ENCODE measurements at regions not wholly inside any gene's neighbourhood (a gene's known extent, or its start where the extent isn't known, plus 50 kb on each side); places are given as distances from the start of the nearest gene placed in this dataset.
A peak's percentile ranks its signal among the peaks of the same experiment; 100 is the strongest.

GRCh38 chr7:156475666-156476065 is 164.9 kb upstream of the RNF32 start:
- Histone ChIP-seq H3K27ac (ENCODE audit: low read depth, low read length) (no peak overlapping the region), H3K9me3 (ENCODE audit: low read depth, low read length) (no peaks in the 10 kb centered on the region), H3K4me3 (ENCODE audit: insufficient read depth, low read length) (no peak overlapping the region), H2AFZ (ENCODE audit: low read length) (no peak overlapping the region), H3K4me2 (ENCODE audit: insufficient read depth, low read length) (no peak overlapping the region), H3K36me3 (ENCODE audit: insufficient read depth, low read length) (no peaks in the 10 kb centered on the region), H4K20me1 (ENCODE audit: insufficient read depth, low read length) (no peaks in the 10 kb centered on the region), H3K27me3 (ENCODE audit: insufficient read depth, low read length) (no peaks in the 10 kb centered on the region), H3K4me1 (ENCODE audit: insufficient read depth, low read length) (no peaks in the 10 kb centered on the region), H3K79me2 (ENCODE audit: insufficient read depth, low read length) (no peaks in the 10 kb centered on the region)
- TF ChIP-seq, protein P1, sequence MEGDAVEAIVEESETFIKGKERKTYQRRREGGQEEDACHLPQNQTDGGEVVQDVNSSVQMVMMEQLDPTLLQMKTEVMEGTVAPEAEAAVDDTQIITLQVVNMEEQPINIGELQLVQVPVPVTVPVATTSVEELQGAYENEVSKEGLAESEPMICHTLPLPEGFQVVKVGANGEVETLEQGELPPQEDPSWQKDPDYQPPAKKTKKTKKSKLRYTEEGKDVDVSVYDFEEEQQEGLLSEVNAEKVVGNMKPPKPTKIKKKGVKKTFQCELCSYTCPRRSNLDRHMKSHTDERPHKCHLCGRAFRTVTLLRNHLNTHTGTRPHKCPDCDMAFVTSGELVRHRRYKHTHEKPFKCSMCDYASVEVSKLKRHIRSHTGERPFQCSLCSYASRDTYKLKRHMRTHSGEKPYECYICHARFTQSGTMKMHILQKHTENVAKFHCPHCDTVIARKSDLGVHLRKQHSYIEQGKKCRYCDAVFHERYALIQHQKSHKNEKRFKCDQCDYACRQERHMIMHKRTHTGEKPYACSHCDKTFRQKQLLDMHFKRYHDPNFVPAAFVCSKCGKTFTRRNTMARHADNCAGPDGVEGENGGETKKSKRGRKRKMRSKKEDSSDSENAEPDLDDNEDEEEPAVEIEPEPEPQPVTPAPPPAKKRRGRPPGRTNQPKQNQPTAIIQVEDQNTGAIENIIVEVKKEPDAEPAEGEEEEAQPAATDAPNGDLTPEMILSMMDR (IDR thresholded peaks at IDR 0.05; ENCODE audit: extremely low read depth, low read depth, low read length), result no peak
- no peak for DNase-seq (ENCODE audit: insufficient read length, low spot score, missing footprints)

GRCh38 chr7:156475179-156475578 is 165.4 kb upstream of the RNF32 start:
- H3K9me3 ChIP-seq (ENCODE audit: low read depth, low read length), result no peaks in the 10 kb centered on the region
- no peaks in the 10 kb centered on the region for H4K20me1 ChIP-seq (ENCODE audit: insufficient read depth, low read length)
- no peaks in the 10 kb centered on the region for H3K27me3 ChIP-seq (ENCODE audit: insufficient read depth, low read length)
- H3K79me2 ChIP-seq (ENCODE audit: insufficient read depth, low read length), result no peaks in the 10 kb centered on the region
- H3K36me3 ChIP-seq (ENCODE audit: insufficient read depth, low read length), result no peaks in the 10 kb centered on the region
- H3K4me1 ChIP-seq (ENCODE audit: insufficient read depth, low read length), result no peaks in the 10 kb centered on the region
- no peak for DNase-seq (ENCODE audit: insufficient read length, low spot score, missing footprints)
- no peak overlapping the region for H3K4me2 ChIP-seq (ENCODE audit: insufficient read depth, low read length)
- no peak overlapping the region for H2AFZ ChIP-seq (ENCODE audit: low read length)
- no peak overlapping the region for H3K27ac ChIP-seq (ENCODE audit: low read depth, low read length)
- TF ChIP-seq, protein P1 (IDR thresholded peaks at IDR 0.05; ENCODE audit: extremely low read depth, low read depth, low read length), result no peak
- no peak overlapping the region for H3K4me3 ChIP-seq (ENCODE audit: insufficient read depth, low read length)

GRCh38 chr7:156474241-156474743 is 166.3 kb upstream of the RNF32 start:
- Histone ChIP-seq H3K36me3 (ENCODE audit: insufficient read depth, low read length) (no peaks in the 10 kb centered on the region), H3K9me3 (ENCODE audit: low read depth, low read length) (no peaks in the 10 kb centered on the region), H3K4me1 (ENCODE audit: insufficient read depth, low read length) (no peaks in the 10 kb centered on the region), H3K4me2 (ENCODE audit: insufficient read depth, low read length) (no peak overlapping the region), H3K79me2 (ENCODE audit: insufficient read depth, low read length) (no peaks in the 10 kb centered on the region), H3K4me3 (ENCODE audit: insufficient read depth, low read length) (no peak overlapping the region), H3K27ac (ENCODE audit: low read depth, low read length) (no peak overlapping the region), H4K20me1 (ENCODE audit: insufficient read depth, low read length) (no peaks in the 10 kb centered on the region), H3K27me3 (ENCODE audit: insufficient read depth, low read length) (no peaks in the 10 kb centered on the region), H2AFZ (ENCODE audit: low read length) (no peak overlapping the region)
- TF ChIP-seq, protein P1 (IDR thresholded peaks at IDR 0.05; ENCODE audit: extremely low read depth, low read depth, low read length), result no peak
- DNase-seq (ENCODE audit: insufficient read length, low spot score, missing footprints), result peak; percentile 87

GRCh38 chr7:156473476-156474240 is 166.9 kb upstream of the RNF32 start:
- no peak overlapping the region for H3K4me3 ChIP-seq (ENCODE audit: insufficient read depth, low read length)
- H3K36me3 ChIP-seq (ENCODE audit: insufficient read depth, low read length), result no peaks in the 10 kb centered on the region
- H2AFZ ChIP-seq (ENCODE audit: low read length), result no peak overlapping the region
- no peak overlapping the region for H3K27ac ChIP-seq (ENCODE audit: low read depth, low read length)
- no peak overlapping the region for H3K4me2 ChIP-seq (ENCODE audit: insufficient read depth, low read length)
- no peaks in the 10 kb centered on the region for H4K20me1 ChIP-seq (ENCODE audit: insufficient read depth, low read length)
- no peaks in the 10 kb centered on the region for H3K27me3 ChIP-seq (ENCODE audit: insufficient read depth, low read length)
- H3K79me2 ChIP-seq (ENCODE audit: insufficient read depth, low read length), result no peaks in the 10 kb centered on the region
- no peak for DNase-seq (ENCODE audit: insufficient read length, low spot score, missing footprints)
- H3K9me3 ChIP-seq (ENCODE audit: low read depth, low read length), result no peaks in the 10 kb centered on the region
- no peaks in the 10 kb centered on the region for H3K4me1 ChIP-seq (ENCODE audit: insufficient read depth, low read length)
- TF ChIP-seq, protein P1 (IDR thresholded peaks at IDR 0.05; ENCODE audit: extremely low read depth, low read depth, low read length), result peak; percentile 44

All from osteoblast (primary cell).